K562 (cell line): ENCODE measurements at regions not wholly inside any gene's neighbourhood (a gene's known extent, or its start where the extent isn't known, plus 50 kb on each side); places are given as distances from the start of the nearest gene placed in this dataset.

Source experiments
- ATAC-seq: fragments of 200-7000 bp; cut with Tn5 transposase; 3 replicates; pipeline ENCODE4 v1.9.1; 2020; ENCODE audit warnings: moderate library complexity
- BruUV-seq: library from RNA; stranded (reverse); fragments of 400-500 nt; replicated peaks from 2 replicates; lab custom pipeline; 2021; lab: Mats Ljungman, UMichigan
- CTCF ChIA-PET: fragments of 300-600 bp; formaldehyde crosslinking; extraction: SDS; loops from one replicate; lab custom pipeline; 2021; ENCODE audit warnings: low intra/inter-chr PET ratio; lab: Yijun Ruan, JAX
- POLR2A ChIA-PET: fragments of 300-600, 350-650 bp; sonication (Branson Sonifier 250); formaldehyde crosslinking; extraction: SDS; loops from one replicate; lab custom pipeline; 2021; ENCODE audit warnings: antibody characterized with exemption, inconsistent platforms; lab: Yijun Ruan, JAX
- DNase-seq, 4 experiments: peaks; one replicate each; pipeline versions ENCODE4 v3.0.0 to v3.0.0-alpha.2; 2011 to 2018; ENCODE audit warnings: low spot score in 3 of 4, mixed read lengths in 3 of 4; ENCODE audit errors: extremely low read depth in 1 of 4
- FAIRE-seq: peaks from 2 replicates; lab custom pipeline; 2011; peaks lifted over from hg19 to GRCh38; lab: Jason Lieb, UNC
- H2AFZ ChIP-seq: 2 replicates; pipeline ENCODE4 v1.6.0; 2011; ENCODE audit warnings: low read depth, low read length, control low read depth, inconsistent platforms
- H3K27ac ChIP-seq: fragments of 200-600 bp; 3 replicates; pipeline ENCODE4 v1.8.0; 2011; ENCODE audit warnings: low read depth, mild to moderate bottlenecking, control low read depth, inconsistent platforms, low read length, moderate library complexity, mixed read lengths; ENCODE audit errors: extremely low read depth
- H3K27me3 ChIP-seq, 2 experiments: fragments of 300-600 bp in 1 of 2; 2 replicates in 1 of 2; 3 replicates in 1 of 2; pipeline versions ENCODE4 v1.6.0 to v1.8.0; 2011; ENCODE audit warnings: inconsistent platforms in 2 of 2, low read length in 2 of 2, mild to moderate bottlenecking in 1 of 2, mixed read lengths in 1 of 2, moderate library complexity in 1 of 2; ENCODE audit not compliant: control insufficient read depth in 2 of 2, insufficient read depth in 2 of 2
- H3K36me3 ChIP-seq: fragments of 300-600 bp; 3 replicates; pipeline ENCODE4 v1.8.0; 2011; ENCODE audit warnings: mild to moderate bottlenecking, low read length, inconsistent platforms; ENCODE audit not compliant: control insufficient read depth, insufficient read depth
- H3K4me1 ChIP-seq, 2 experiments: fragments of 200-600 bp in 1 of 2; replicated peaks in 1 of 2; 2 replicates in 1 of 2; 3 replicates in 1 of 2; pipeline versions ENCODE4 v1.5.1 to v1.8.0; 2011; ENCODE audit warnings: inconsistent platforms in 2 of 2, low read length in 2 of 2, mild to moderate bottlenecking in 1 of 2, mixed read lengths in 1 of 2, moderate library complexity in 1 of 2; ENCODE audit not compliant: control insufficient read depth in 2 of 2, insufficient read depth in 2 of 2
- H3K4me2 ChIP-seq: 2 replicates; pipeline ENCODE4 v1.6.1; 2011; ENCODE audit warnings: low read length, control low read depth, inconsistent platforms, mixed read lengths; ENCODE audit not compliant: insufficient read depth
- H3K4me3 ChIP-seq: fragments of 200-600 bp; sonication (generic), shearing (Covaris generic); 2 replicates; pipeline ENCODE4 v1.5.1; 2016; ENCODE audit warnings: control low read depth, inconsistent platforms
- H3K79me2 ChIP-seq: fragments of 200-600 bp; 3 replicates; pipeline ENCODE4 v1.8.0; 2011; ENCODE audit warnings: low read length, inconsistent platforms; ENCODE audit not compliant: control insufficient read depth, insufficient read depth
- H3K9ac ChIP-seq, 2 experiments: 2 replicates each; pipeline versions ENCODE4 v1.6.0 to v1.6.1; 2011; ENCODE audit warnings: low read depth in 2 of 2, low read length in 2 of 2, control low read depth in 1 of 2, inconsistent platforms in 1 of 2, mild to moderate bottlenecking in 1 of 2, mixed read lengths in 1 of 2; ENCODE audit not compliant: insufficient read depth in 1 of 2
- H3K9me1 ChIP-seq: one replicate; pipeline ENCODE4 v1.6.0; 2011; ENCODE audit warnings: inconsistent platforms, mild to moderate bottlenecking, low read length, moderate library complexity; ENCODE audit not compliant: control insufficient read depth, insufficient read depth
- H3K9me3 ChIP-seq: replicated peaks from 2 replicates; pipeline ENCODE4 v1.5.1; 2011; ENCODE audit warnings: low read depth, low read length, inconsistent platforms; ENCODE audit not compliant: control insufficient read depth, insufficient read depth
- H4K20me1 ChIP-seq: replicated peaks from 2 replicates; pipeline ENCODE4 v1.6.1; 2011; ENCODE audit warnings: low read length, inconsistent platforms, mixed read lengths; ENCODE audit not compliant: control insufficient read depth, insufficient read depth
- ASH1L ChIP-seq: fragments of 450-650 bp; IDR thresholded peaks from 2 replicates; pipeline ENCODE4 v1.6.1; 2018; ENCODE audit warnings: borderline replicate concordance, mild to moderate bottlenecking, low read depth; ENCODE audit not compliant: partially characterized antibody
- MBD2 ChIP-seq: sonication (generic); IDR thresholded peaks from 2 replicates; pipeline ENCODE4 v1.6.1; 2016; ENCODE audit warnings: low read depth, borderline replicate concordance
- MLX ChIP-seq, 2 experiments: fragments of 450-650 bp in 1 of 2; sonication (generic) in 1 of 2; formaldehyde crosslinking; conservative IDR thresholded peaks; 2 replicates each; pipeline versions ENCODE4 v1.4.0 to v1.8.1; 2020 to 2022; ENCODE audit warnings: mild to moderate bottlenecking in 1 of 2, missing genetic modification reagents in 1 of 2
- MTF1 ChIP-seq: fragments of 250-450 bp; sonication (Bioruptor Pico); IDR thresholded peaks from 2 replicates; pipeline ENCODE4 v1.9.0; 2021; ENCODE audit warnings: moderate library complexity, mild to moderate bottlenecking, inconsistent platforms, borderline replicate concordance
- RBM39 ChIP-seq: fragments of 200-400 bp; formaldehyde crosslinking; optimal IDR thresholded peaks from 2 replicates; pipeline ENCODE3; 2018; ENCODE audit warnings: low read depth, low read length
- RFX1 ChIP-seq: fragments of 450-650 bp; IDR thresholded peaks from 2 replicates; pipeline ENCODE4 v1.6.1; 2016; ENCODE audit warnings: mild to moderate bottlenecking, moderate library complexity
- TSC22D4 ChIP-seq: fragments of 450-650 bp; IDR thresholded peaks from 2 replicates; pipeline ENCODE4 v1.6.1; 2016; ENCODE audit warnings: missing genetic modification characterization, missing biosample characterization, control low read depth
- ZNF764 ChIP-seq: fragments of 250-450 bp; sonication (Bioruptor Pico); IDR thresholded peaks from 2 replicates; pipeline ENCODE4 v1.4.0; 2020; ENCODE audit warnings: low read depth, mild to moderate bottlenecking, moderate library complexity
- WGBS: fragments of 100-300 bp; shearing (Covaris generic); methylation state at CpG from one replicate; pipeline ENCODE4 v1.1.6; 2016; ENCODE audit warnings: low coverage, mixed read lengths; ENCODE audit not compliant: insufficient coverage; ENCODE audit errors: missing lambda C conversion rate; 5-methylcytosine and 5-hydroxymethylcytosine counted together
- in situ Hi-C: fragments of 300-500 bp; cut with MboI; formaldehyde crosslinking; loops from 4 replicates; pipeline ENCODE4 v1.15.0; 2018; ENCODE audit warnings: inconsistent platforms, mixed read lengths
- intact Hi-C: fragments of 100-400 bp; cut with micrococcal nuclease; formaldehyde crosslinking; loops from 2 replicates; pipeline ENCODE4 v1.14.2; 2022
- TF ChIP-seq, protein P1 (sequence below): fragments of 200-800 bp; sonication (Bioruptor generic); IDR thresholded peaks from 2 replicates; pipeline ENCODE4 v1.6.1; 2017; ENCODE audit warnings: missing genetic modification characterization, missing compliant biosample characterization
- TF ChIP-seq, protein P2 (sequence below), 2 experiments: fragments of 200-800 bp in 1 of 2; sonication (Bioruptor generic) in 1 of 2; sonication (generic) in 1 of 2; formaldehyde crosslinking in 1 of 2; IDR thresholded peaks in 1 of 2; conservative IDR thresholded peaks in 1 of 2; 2 replicates each; pipeline versions ENCODE4 v1.5.0 to v1.6.1; 2016 to 2020; ENCODE audit warnings: missing compliant biosample characterization in 1 of 2, missing genetic modification characterization in 1 of 2, missing genetic modification reagents in 1 of 2
- TF ChIP-seq, protein P3 (sequence below): sonication (generic); formaldehyde crosslinking; IDR thresholded peaks from 2 replicates; pipeline ENCODE4 v1.8.1; 2023; ENCODE audit warnings: mild to moderate bottlenecking, missing genetic modification reagents

DNA sequence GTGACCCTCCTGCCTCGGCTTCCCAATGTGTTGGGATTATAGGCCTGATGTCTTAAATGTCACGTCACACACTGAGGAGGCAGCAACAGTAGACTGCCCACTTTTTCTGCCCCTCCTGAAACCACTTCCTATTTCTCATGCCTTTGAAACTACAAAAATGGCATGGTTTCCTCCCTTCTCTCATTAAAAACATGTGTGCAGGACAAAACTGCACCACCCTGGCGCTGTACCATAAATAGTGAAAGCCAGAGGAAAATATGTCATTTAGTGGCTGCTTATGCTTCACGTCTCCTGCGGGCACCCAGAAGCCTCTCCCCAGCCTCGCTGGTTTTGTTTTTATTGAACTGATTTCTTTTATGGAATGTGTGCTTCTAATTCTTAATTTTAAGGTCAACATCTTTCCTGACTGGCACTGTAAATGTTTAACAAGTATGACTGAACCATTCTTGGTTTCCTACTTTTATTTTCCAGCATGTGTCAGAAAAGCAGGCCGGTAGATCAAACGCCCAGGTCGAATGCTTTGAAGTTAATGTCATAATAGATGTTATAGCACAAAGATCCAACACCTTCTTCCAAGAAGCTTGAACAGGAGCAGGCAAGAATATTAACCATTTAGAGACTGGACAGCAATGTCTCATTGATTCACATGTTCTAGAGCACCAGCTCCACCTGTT lies 59.6 kb upstream of the C1orf87 start:
- ChIA-PET CTCF (no interaction called here), POLR2A (no interaction called here)
- Histone ChIP-seq H3K27ac (no peak overlapping the region), H3K36me3 (no peaks in the 10 kb centered on the region), H3K9me3 (no peaks in the 10 kb centered on the region), H4K20me1 (no peaks in the 10 kb centered on the region), H3K27me3 (no peaks in the 10 kb centered on the region), H3K79me2 (no peaks in the 10 kb centered on the region), H3K4me1 (no peaks in the 10 kb centered on the region), H3K4me3 (no peak overlapping the region), H3K4me2 (no peak overlapping the region), H3K9me1 (no peaks in the 10 kb centered on the region), H3K9ac (no peak overlapping the region), H2AFZ (no peak overlapping the region)
- ATAC-seq (no peak), FAIRE-seq (no peak), DNase-seq (no peak)
- no TSS peak for BruUV-seq
- TF ChIP-seq, protein P1, sequence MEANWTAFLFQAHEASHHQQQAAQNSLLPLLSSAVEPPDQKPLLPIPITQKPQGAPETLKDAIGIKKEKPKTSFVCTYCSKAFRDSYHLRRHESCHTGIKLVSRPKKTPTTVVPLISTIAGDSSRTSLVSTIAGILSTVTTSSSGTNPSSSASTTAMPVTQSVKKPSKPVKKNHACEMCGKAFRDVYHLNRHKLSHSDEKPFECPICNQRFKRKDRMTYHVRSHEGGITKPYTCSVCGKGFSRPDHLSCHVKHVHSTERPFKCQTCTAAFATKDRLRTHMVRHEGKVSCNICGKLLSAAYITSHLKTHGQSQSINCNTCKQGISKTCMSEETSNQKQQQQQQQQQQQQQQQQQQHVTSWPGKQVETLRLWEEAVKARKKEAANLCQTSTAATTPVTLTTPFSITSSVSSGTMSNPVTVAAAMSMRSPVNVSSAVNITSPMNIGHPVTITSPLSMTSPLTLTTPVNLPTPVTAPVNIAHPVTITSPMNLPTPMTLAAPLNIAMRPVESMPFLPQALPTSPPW (CRISPR knock-in tag): no peak
- TF ChIP-seq MTF1 (CRISPR knock-in tag) (no peak), MLX (CRISPR knock-in tag; conservative IDR thresholded peaks at IDR 0.05) (no peak), RBM39 (no peak), ZNF764 (CRISPR knock-in tag) (no peak), MBD2 (no peak), RFX1 (no peak), TSC22D4 (tag) (no peak), ASH1L (no peak)
- TF ChIP-seq, protein P2, sequence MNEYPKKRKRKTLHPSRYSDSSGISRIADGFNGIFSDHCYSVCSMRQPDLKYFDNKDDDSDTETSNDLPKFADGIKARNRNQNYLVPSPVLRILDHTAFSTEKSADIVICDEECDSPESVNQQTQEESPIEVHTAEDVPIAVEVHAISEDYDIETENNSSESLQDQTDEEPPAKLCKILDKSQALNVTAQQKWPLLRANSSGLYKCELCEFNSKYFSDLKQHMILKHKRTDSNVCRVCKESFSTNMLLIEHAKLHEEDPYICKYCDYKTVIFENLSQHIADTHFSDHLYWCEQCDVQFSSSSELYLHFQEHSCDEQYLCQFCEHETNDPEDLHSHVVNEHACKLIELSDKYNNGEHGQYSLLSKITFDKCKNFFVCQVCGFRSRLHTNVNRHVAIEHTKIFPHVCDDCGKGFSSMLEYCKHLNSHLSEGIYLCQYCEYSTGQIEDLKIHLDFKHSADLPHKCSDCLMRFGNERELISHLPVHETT (CRISPR knock-in tag; conservative IDR thresholded peaks at IDR 0.05 in 1 of 2, IDR thresholded peaks at IDR 0.05 in 1 of 2): no peak
- TF ChIP-seq, protein P3, sequence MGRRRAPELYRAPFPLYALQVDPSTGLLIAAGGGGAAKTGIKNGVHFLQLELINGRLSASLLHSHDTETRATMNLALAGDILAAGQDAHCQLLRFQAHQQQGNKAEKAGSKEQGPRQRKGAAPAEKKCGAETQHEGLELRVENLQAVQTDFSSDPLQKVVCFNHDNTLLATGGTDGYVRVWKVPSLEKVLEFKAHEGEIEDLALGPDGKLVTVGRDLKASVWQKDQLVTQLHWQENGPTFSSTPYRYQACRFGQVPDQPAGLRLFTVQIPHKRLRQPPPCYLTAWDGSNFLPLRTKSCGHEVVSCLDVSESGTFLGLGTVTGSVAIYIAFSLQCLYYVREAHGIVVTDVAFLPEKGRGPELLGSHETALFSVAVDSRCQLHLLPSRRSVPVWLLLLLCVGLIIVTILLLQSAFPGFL (CRISPR knock-in tag): no peak
- intact Hi-C loops (no loop called here), in situ Hi-C loops (no loop called here)
- WGBS: under 1% methylated on average over 9 of the region's 9 CpGs
